ENCODE measurements at regions not wholly inside any gene's neighbourhood (a gene's known extent, or its start where the extent isn't known, plus 50 kb on each side); places are given as distances from the start of the nearest gene placed in this dataset.

DNA sequence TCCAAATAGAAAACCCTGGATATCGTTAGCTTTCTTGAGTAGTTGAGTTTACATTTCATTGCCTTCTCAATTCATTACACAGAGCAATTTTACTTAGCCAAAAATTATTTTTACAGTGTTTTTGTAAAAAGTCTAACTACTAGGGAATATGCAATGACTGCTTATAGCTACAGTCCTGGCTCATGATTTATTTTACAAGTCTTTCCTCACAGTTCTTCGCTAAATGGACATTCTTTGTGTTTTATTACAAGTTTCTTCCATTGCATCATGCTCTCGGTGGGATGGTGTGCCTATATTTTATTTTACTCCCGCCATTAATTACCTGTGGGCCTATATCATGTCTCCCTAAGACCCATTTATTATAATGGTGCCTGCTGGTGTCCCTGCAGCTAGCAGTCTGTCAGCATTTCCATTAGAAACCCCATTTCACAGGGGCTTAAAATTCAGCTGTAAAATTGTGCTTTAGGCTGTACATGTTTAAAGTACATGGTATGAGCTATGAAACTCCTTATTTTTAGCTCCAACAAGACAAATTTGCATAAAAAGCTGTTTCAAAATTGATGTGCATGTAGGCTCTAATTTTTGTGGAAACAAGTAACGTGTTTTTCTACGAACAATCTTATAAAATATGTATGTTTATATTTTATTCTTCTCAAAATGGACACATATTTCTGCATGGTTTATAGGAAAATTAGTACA, 227.4 kb downstream of the SLC7A11 start:
- no peak for DNase-seq

DNA sequence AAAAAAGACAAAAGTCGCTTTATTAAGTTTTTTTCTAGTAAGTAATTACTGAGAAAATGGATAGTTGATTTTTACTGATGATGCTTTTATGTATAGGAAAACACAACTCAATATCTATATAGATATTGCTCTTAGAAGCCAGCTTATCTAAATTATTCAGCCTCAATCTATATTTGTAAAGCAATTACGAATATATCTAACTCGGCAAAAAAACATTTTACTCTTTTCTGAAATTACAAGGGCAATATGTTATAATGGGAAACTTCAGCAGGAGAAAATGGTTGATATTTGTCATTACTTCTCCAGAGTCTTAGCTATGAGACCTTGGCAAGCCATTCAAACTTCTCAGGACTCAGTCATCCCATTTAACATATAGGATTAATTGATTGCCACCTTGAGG, 228.5 kb downstream of the SLC7A11 start:
- DNase-seq, result no peak

DNA sequence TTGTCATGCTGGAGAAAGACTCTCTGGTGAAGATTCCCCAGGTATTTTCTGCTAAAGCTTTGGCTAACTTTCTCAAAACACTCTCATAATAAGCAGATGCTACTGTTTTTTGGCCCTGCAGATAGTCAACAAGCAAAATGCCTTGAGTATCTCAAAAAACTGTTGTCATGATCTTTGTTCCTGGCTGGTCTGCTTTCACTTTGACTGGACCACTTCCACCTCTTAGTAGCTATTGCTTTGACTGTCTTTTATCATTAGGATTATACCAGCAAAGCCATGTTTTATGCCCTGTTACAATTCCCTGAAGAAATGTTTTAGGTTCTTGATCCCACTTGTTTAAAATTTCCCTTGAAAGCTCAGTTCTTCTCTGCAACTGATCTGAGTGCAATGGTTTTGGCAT, 231.5 kb downstream of the SLC7A11 start:
- DNase-seq, result no peak

DNA sequence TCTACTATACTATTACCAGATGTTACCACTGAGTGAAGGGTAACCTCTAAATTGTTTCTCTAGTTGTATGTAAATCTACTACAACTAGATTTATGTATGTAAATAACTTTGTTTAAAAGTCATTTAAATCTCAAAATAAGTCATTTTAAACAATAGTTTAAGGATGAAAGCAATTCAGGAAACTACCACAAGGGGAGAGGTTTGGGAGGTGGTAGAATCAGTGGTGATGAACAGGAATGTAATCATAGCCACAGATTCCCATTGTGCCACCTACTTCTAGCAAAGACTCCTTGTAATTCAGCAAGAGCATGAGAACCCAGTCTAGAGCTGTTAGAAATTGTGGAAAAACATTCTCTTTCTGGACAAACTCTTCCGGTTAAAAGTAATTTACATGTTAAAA, 234.6 kb downstream of the SLC7A11 start:
- no peak for DNase-seq

DNA sequence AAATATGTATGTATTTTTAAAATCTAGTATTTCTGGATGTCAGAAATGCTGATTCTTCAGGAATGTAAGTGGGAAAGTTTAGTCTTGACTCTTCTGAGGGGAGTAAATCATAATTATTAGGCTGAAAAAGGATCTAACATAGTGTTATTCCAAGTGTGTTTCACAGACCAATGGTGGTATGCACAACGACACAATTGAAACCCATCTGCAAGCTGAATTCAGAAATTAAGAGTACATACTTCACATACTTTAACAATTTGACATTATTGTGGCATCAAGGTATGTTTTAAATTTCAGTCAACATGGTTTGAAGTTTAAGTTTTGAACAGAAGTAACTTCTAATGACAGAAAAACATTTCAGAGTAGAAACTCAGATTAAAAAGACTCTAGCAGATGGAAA, 236.7 kb downstream of the SLC7A11 start:
- no peak for DNase-seq

DNA sequence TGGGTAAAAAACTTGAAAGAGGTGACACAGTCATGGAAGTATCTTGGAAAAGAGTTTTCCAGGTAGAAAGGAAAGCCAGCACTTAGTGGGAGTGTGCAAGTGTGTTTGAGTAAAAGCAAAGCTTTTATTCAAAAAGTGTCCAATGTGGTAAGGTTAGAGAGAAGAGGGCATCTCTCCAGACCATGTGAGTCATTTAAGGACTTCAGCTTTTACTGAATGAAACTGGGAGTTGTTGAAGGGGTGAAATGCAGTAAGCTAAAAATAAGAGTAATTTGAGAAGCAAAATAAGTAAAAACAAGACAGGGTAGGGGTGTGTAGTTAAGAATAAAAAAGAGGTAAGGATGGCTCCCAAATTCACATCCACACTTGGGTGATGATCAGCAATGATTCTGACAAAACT, 238.9 kb downstream of the SLC7A11 start:
- DNase-seq, result no peak

DNA sequence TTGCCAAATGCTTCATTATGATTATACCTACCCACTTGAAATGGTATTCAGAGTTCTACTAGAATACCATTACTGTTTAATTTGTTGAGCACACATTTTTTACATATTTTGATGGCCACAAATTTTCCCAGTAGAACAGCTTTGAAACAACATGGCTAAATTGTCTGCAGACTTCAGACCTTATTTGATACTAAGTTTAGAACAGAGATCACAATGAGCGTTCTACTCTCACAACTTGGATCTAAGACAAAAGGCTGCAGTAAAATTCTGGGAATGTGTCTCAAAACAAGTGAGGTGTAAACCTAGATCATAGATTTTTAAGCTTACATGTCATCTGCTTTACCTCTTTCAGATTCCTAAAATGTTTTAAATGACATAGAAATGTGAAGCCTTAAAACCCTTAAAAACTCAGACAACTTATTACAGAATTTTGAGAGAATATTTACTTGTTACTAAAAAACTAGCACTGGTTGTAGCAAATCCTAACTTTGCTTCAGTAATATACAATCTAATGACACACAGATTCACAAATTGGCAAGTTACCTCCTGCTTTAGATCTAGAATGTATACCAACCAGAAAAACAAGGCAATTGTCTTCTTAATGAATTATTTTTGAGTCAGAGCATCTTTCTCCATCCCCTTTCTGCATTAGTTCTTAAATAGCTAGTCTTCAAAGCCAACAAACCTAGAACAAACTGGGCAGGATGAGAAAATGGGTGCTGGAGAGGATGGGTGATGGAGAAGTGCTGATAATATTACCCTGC, 243.3 kb downstream of the SLC7A11 start:
- no peak for DNase-seq

DNA sequence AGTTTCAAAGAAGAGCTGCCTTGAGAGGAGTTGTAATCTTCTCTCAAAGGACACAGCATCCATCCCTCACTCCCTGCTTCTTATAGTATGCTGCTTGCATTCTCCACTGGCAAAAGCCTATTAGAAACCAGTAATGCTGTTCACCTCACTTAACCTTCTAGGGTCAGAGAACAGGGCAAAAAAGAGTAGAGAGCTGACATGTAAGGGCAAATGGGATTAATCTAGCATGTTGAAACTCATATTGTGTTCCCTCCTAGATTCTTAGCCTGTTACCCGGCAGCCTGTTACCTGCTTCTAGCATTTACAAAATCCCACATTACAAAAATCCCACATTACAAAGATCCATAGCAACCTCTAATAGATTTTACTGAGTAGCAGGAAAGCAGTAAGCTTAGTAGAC, 244.7 kb downstream of the SLC7A11 start:
- DNase-seq, result no peak

DNA sequence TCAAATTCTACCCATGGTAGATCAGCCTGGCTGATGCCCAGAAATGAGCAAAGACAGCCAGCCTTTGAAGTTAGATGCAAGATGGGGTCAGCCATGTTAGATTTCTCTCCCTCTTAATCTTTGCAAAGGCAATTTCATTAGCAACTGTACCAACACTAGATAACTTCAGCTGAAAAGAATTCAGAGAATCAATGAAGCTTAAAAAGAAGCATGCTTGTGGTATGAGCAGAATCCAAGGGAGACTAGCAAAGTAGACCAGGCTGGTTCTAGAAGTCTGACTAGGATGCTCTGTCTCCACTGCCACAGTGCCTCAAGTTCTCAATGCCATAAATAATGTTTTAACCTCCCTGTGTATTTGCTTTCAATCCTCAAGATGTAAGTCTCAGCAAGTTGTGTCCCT, 247.3 kb downstream of the SLC7A11 start:
- DNase-seq, result no peak

DNA sequence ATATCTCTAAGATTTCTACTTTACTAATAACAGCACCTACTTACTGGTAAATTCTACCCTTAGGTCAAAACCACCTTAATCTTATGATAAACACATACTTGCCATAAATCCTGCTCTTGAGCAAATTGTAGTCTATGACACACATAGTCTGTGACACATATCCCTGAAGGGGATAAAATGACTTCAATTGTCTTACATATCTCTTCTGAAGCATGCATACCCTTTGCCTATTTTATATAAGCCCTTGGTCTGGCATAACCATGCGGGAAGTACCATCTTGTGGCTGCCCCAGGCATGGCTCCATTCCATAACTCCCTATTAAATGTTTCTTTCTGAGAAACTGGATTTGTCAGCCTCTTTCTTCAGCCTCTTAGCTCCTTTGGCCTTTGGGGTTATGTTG, 248.9 kb downstream of the SLC7A11 start:
- DNase-seq, result no peak

DNA sequence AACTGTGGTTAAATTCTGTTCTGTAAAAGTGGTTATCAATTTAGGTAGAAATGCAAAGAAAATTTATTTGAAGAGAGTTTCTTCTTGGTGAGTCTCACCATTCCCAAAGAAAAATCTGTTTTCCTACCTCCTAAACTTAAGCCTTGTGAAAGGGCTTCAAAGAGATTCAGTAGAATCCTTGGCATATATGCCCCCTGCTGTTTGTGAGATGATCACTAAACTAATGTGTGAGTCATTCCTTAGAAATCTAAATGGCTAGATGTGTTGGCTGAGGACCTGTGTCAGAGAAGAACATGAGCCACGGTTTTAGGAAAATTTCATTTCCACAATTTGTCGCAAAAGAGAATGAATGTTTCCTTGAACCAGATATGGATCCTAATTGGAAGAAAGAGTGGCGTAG, 260.9 kb downstream of the SLC7A11 start:
- DNase-seq, result no peak

DNA sequence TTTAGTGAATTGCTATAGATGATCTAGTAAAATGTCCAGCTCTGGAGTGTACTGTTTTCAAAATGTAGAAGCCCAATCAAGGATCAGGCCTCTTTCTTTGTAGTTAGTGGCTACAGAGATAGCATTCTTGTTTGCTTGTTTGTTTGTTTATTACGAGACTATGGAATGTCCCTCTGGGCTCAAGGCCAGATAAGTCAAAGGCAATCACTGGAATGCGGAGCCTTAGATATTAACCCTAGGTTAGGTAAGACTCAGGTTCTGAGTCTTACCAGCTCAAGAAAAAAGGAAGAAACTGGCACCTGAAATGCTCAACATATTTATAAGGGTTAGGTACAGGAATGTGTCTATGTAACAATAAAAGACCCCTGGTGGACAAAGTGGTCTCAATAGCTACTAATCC, 261.5 kb downstream of the SLC7A11 start:
- DNase-seq, result no peak

DNA sequence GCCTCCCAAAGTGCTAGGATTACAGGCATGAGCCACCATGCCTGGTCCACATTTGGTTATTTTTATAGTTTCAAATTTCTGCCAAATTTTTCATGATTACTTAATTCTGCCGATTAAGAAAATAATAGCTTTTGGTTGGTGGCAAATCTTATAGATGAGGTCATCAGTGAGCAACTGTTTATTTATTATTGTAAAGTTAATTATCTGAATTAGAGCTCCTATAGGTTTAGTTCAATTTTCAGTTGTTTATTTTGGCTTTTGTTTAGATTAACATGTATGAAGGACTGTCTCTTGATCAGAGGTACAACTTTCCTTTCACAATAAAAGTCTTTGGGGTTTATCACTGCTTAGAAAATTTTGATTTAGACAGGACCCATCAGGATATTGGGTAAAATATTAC, 262.2 kb downstream of the SLC7A11 start:
- no peak for DNase-seq

DNA sequence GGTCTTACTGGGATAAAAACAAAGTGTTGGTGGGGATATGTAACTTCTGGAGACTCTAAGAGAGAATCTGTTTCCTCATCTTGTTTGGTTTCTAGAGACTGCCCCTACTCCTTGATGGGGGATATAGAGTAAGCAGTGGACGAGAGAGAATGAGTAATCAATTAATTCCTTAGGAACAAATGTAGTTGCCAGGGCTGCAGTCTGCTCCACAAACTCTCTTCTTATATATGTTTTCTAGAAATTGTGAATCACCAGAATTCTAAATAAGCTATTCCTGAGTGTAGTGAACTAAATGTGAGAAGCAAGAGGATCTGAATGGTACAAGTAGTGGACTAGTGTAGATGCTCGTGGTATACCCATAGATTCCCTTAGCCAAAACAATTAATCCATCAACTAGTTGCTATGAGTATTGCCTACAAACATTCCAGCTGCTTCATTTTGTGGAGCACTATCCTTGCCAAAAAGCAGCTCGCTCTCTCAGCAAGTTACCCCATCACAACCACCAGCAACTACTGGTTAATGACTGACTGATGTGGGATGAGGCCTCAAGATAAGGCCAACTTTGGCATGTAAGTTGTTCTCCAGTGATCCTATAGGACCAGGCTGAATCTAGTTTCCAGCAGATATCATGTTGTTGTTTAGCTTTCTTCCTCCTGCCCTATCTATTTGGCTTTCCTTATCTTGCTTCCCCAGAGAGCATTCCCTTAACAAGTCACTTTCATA, 273.0 kb downstream of the SLC7A11 start:
- DNase-seq, result no peak

DNA sequence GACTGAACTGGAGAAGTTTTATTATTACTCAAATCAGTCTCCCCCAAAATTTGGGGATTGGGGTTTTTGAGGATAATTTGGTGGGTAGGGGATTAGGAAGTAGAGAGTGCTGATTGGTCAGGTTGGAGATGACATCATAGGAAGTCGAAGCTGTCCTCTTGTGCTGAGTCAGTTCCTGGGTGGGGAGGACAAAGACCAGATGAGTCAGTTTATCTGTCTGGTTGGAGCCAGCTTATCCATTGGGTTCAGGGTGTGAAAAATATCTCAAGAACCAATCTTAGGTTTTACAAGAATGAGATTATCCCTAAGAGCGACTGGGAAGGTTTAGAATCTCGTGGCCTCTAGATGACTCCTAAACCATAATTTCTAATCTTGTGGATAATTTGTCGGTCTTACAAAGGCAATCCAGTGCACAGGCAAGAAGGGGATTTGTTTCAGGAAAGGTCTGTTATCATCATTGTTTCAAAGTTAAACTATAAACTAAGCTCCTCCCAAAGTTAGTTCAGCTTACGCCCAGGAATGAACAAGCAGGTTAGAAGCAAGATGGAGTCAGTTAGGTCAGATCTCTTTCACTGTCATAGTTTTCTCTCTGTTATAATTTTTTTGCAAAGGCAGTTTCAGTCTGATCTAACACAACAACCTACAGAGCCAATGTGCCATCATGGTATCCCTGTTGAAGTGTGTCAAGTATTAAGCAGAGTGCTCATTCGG, 274.5 kb downstream of the SLC7A11 start:
- no peak for DNase-seq

DNA sequence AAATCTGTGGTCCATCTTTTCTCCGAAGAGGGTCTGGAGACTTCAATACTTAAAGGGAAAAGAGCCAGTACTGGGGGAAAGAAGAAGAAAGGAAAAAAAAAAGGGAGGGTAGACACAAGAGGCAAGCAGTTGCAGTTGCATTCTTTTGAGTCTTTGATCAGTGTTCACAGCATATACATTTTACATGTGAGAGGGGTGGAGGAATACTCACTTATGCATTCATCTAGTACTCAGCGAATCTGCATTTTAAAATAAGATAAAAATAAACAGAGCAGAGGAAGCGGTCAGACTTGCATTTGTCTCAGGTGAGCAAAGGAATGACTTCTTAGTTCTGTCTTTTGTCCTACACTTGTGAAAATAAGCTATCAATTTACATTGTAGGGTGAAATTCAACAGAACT, 275.6 kb downstream of the SLC7A11 start:
- no peak for DNase-seq

DNA sequence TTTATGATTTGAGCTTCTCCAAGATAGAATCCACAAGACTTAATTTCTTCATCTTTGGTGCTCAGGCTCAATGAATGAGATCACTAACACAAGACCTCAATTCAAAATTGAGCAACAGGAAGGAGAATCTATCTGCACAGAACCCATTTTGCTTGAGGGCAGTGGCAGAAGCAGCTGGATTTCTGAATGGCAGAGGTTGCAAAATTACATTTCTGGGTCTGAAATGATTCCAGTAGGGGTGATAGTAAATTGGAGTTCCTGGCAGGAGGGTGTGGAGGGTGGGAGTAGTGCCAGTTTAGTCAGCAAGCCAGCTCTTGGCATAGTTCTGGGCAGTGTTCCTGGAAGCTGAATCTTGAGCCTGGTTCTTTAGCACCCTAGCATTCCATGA, 281.1 kb downstream of the SLC7A11 start:
- DNase-seq, result no peak

DNA sequence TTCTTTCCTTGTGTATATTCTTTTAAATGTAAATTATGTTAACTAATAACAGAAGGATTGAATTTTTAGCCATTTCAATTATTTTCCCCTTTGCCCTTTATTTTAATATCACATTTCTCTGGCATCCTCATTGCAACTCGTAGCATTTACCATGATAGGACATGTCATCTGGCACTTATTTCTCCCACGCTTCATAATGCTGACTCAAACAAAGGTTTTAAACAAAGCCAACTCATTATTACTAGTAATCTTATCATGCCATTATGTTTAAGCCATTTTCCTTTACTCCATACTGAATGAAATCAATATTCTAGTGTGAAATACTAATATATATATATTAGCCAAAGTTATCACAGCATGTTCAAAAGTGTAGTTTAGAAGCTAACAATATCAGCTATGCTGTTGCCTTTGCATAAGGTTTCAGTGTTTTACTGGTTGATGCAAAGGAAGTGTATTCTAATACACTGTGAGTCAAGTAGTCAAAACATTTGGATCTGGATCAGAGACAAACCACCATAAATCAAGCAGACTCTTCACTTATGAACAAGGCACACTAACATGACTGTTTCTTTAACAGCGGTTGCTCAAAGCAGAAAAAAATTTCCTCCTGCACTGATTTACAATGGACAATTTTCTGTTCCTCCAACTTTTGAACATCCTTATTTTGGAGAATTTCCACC, 281.6 kb downstream of the SLC7A11 start:
- no peak for DNase-seq

DNA sequence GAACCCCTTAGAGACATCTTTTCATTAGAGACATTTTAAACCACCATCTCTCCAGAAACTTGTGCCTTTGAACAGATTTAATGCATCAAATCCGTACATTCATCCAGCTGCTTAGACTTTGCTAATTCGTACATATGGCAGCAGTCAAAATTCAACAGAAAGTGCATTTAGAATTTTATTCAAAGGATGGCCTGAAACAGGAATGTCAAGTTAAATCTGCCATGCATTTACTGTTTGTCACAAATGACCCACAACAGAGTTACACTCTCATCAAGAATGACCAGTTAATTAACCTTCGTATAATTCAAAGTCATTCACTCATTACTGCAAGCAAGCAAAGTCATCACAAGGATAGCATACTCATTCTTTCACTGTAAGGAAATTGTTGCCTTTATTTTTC, 284.3 kb downstream of the SLC7A11 start:
- no peak for DNase-seq

DNA sequence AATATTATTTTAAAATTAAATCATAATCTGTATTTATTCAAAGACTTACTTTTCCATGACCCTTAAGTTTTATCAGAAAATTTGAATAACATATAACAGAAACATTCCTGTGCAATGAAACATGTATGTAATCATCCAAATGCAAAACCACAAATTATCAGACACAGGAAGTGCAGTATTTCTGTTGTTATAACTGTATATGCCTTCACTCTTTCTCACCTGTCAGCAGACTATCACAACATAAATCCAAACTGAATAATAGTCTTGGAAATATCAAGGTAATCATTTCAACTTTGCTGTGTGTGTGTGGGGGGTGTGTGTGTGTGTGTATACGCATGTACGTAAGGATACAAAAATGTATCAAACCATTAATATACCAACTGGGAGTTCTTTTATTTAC, 285.9 kb downstream of the SLC7A11 start:
- DNase-seq, result no peak

DNA sequence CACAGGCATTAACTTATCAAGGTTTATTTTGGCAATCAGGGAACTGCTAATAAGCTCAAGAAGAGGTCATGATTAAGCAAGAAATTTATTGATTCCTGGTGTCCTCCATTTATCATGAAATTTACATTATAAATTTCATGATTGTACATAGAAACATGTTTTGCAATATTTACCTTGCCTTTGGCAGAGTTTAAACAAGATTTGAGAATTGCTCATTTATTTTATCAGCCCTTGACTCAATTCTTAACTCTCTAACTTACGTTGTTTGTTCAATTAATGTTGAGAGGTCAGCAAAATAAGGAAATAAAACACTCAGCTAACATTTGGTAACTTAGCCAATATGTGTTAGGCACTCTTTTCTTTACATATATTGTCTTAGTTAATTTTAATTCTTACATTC, 286.6 kb downstream of the SLC7A11 start:
- no peak for DNase-seq

DNA sequence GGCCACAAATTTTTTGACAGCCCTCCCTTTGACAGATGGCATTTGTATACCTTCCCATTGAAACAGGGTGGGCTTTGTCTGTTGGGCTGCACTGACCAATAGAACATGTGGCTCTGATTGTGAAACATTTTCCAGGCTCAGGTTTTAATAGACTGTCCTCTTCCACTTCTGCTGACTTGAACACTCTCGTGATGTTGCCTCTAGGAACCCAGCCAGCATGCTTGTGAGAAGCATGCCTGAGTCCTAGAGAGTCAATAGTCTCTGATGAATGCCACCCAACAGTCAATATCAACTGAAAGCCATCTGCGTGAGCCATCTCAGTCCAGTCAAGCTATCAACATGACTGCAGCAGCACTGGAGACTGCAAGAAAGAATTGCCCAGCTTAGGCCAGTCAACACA, 290.0 kb downstream of the SLC7A11 start:
- no peak for DNase-seq

DNA sequence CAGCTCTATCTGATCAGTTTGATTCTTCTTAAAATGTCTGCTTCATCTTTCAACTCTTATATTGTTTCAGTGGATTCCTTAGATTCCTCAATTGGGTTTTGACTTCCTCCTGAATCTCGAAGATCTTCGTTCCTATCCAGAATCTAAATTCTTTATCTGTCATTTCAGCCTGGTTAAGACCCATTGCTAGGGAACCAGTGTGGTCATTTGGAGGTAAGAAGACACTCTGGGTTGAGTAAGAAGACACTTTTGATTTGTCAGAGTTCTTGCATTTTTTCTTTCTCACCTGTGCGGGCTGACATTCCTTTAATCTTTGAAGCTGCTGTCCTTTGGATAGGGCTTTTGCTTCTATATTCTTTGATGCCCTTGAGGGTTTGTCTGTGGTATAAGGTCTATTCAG, 291.9 kb downstream of the SLC7A11 start:
- DNase-seq, result no peak
